ENCODE measurements at regions not wholly inside any gene's neighbourhood (a gene's known extent, or its start where the extent isn't known, plus 50 kb on each side); places are given as distances from the start of the nearest gene placed in this dataset.
"Not testable (repeated sequence)": the region's sequence is repeated elsewhere in the genome, so short reads cannot be mapped to it uniquely, and the experiment has no call there.

DNA sequence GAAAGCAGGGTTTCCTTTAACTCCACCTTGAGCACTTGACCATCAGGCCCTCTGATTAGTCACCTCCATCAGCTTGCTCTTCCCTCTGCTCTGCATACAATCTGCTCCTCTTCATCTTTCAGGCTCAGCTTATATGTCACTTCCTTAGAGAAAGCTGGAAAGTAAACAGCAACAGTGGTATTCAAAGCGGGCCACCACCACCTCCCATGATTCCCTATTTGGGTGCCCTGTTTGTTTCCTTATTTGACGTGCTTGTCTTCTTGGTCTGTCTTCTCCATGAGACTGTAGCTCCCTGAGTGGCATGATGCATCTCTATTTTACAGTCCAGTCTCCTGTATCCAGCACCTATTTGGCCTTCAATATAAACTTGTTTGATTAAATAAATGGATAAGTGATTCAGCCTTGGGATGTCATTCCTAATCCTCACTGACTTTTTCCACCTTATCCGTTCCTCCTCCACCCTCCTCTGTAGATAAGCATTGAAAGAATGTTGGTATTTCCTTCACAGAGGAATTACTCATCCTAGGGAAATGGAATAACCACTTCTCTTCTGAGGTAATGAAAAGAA is 102.8 kb upstream of the SGK1 start:
- DNase-seq = no peak

DNA sequence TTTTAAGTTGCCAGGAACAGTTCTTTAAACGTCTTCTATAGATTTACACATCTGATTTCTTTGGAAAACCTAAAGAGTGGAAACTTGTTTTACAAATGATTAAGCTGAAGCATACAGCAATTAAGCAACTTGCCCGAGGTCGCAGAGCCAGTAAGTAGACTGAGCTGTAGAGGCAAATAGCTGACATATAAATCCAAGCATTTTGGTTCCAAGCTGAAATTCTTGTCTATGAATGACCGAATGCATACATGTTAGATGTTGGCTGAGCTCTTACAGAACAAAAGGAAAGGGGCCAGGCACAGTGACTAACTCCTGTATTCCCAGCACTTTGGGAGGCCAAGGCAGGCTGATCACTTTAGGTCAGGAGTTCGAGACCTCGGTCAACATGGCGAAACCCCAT is 101.8 kb upstream of the SGK1 start:
- no peak for DNase-seq

GRCh38 chr6:134416418-134417154 is 98.7 kb upstream of the SGK1 start:
- no peak for DNase-seq

DNA sequence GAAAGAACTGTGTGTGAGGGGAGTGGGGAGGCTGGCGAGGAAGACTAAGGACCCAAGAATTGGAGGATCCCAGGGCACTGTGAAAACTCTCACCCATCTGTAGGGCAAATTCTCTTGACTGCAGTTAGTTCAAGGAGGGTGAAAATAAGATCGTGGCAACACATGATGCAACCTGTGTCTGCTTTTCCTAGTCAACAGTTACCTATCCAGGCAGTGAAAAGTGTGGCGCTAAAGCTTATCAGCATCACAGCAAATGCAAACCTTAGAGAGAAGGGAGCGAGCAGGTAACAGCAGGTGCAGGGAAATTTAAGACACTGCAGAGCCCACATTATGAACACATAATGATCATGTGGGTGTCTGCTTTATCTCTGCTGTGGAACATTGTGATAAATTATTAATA is 97.7 kb upstream of the SGK1 start:
- peak in 2 of 3 experiments; percentile 3 to 58 for DNase-seq

DNA sequence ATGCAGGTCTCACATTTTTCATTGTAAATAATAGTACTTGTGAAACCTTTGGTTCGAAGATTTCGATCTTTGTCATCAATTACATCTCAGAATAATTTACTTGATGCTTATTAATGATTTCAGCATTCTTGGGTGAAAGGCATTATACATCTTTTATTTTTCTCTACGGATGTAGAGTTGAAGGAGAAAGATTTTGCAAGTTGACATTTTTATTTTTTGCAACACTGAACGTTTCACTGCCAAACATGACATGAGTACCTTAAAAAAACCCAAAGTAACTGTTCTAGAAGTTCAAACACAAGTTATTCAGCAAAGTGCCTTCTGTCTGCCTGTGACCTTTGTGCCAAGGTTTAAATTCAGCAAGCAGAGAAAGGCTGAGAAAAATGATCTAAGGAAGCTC is 97.3 kb upstream of the SGK1 start:
- no peak for DNase-seq

DNA sequence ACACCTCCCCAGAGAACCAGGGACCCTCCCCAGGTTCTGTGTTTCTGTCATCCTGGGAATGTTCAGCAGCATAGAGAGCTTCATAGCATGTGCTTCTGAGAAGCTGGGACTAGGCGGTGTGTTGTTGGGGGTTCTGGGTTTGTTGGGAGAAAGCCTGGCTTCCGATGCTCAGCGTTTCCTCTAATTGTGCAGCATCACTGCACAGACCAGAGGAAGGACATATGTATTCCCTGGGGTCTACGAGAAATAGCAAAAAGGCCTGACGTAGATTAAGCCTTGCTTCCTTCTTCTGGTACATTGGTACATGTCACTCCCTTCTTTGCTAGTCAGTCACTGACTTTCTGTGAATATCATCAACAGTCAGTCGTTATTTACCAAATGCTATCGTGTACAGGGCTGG is 96.9 kb upstream of the SGK1 start:
- no peak for DNase-seq

GRCh38 chr6:134413241-134413643 is 95.3 kb upstream of the SGK1 start:
- DNase-seq = no peak

DNA sequence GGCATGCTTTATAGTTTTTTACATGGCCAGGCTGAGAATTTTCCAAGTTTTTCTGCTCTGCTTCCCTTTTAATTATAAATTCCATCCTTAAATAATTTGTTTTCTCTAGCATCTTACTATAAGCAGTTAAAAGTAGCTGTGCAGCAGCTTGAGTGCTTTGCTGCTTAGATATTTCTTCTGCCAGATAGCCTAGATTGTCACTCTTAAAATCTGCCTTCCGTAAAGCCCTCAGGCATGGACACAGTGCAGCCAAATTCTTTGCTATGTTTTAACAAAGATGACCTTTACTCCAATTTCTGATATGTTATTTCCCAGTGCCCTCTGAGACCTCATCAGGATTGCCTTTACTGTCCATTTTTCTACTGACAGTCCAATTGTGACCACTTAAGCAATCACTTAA is 92.6 kb upstream of the SGK1 start:
- no peak for DNase-seq

DNA sequence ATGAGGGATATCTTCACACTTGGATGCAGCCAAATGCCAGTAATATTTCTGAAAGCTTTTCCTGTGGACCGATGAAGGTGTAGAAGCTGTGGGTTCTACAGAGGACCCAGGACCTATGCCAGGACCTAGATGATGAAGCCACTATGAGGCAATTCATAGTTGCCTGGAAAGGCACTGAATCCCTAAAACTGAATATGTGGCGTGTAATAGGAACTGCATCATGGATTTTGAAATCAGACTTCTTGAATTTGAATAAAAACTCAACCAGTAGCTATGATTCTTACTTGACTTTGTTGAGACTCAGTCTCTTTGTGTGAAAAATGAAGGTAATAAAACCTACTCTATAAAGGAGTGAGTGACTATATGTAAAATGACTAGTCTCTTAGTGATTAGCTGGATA is 89.9 kb upstream of the SGK1 start:
- no peak for DNase-seq

- DNase-seq = no peak
Observed at GRCh38 chr6:134406311-134406710, 88.4 kb upstream of the SGK1 start.

DNA sequence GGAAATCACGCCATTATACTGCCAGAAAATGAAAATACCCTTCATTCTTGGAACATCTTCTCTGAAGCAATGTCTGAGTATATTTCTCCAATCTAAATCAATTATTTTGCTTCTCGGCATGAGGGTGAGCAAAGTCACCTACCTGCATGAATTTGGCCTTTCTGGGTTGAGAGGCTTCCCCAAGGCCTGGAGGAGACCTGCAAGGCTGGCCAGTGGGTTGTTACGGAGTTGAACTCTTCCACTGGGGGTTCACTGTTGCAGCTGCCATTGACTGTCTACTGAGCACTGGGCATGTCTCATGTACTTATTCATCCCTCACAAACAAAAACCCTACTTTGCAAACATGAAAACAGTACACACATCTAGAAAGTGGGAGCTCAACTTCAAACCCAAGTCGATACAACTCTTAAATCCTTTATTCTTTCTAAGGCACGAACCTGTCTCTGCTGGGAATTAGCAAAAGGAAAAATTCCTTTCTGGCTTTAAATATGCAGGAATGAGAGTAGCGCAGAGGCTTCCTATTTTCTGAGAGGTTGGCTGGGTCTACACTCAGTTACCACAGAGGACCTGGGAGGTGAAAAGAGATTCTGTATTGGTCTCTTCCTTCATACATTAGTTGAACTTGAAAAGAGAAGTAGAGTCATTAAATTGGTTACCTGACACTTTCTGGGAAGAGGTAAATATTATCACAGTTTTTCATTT is 87.6 kb upstream of the SGK1 start:
- DNase-seq = no peak

DNA sequence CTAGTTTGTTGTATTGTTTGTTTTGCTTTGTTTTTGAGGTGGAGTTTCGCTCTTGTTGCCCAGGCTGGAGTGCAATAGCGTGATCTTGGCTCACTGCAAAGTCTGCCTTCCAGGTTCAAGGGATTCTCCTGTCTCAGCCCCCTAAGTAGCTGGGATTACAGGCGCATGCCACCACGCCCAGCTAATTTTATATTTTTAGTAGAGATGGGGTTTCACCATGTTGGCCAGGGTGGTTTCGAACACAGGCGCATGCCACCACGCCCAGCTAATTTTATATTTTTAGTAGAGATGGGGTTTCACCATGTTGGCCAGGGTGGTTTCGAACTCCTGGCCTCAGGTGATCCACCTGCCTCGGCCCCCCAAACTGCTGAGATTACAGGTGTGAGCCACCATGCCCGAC is 85.4 kb upstream of the SGK1 start:
- not testable (repeated sequence) for DNase-seq

GRCh38 chr6:134402372-134402984 is 84.6 kb upstream of the SGK1 start:
- DNase-seq = no peak

DNA sequence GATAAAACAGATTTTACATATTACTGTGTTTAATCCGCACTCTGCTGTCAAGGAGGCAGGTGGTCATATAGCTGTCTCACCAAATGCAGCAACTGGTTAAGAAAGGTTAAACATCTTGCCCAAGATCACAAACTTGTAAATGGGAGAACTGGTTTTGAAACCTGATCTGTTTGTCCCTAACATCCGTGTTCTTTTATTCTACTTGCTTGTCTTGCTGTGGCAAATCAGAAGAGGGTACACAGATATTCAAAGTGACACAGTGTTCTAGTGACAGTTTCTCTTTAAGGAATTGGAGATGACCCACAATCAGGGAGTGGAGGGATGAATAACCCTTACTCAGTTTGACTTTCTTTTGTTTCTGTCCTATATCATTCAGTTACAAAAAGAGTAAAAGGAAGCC is 83.0 kb upstream of the SGK1 start:
- DNase-seq = no peak

DNA sequence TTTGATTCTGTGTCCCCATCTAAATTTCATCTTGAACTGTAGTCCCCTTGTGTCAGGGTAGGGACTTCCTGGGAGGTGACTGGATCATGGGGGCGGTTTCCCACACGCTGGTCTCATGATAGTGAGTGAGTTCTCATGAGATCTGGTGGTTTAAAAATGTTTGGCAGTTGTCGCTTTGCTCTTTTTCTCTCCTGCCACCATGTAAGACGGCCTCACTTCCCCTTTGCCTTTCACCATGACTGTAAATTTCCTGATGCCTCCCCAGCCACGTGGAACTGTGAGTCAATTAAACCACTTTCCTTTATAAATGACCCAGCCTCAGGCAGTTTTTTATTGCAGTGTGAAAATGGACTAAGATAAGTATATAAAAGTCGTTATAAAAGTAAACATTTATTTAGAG is 80.5 kb upstream of the SGK1 start:
- peak in 1 of 3 experiments; percentile 62 for DNase-seq

DNA sequence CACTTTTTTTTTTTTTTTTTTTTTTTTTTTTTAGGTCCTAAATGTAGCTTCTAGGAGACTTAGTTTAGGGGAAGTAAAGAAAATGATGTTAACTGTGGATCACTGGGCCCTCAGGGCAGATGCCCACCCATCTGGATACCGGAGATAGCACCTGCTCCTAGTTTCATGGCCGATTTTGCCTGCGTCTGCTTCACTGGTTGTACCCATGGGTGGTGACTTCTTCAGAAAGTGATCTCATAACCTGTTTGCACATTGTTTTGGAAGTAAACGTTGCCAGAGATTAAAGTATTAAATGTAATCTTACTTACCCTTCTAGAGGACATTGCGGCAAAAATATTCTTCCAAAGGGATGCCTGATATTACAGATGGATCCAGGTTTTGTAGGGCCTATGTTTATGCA is 79.8 kb upstream of the SGK1 start:
- no peak for DNase-seq

GRCh38 chr6:134394905-134395304 is 77.0 kb upstream of the SGK1 start:
- no peak for DNase-seq

DNA sequence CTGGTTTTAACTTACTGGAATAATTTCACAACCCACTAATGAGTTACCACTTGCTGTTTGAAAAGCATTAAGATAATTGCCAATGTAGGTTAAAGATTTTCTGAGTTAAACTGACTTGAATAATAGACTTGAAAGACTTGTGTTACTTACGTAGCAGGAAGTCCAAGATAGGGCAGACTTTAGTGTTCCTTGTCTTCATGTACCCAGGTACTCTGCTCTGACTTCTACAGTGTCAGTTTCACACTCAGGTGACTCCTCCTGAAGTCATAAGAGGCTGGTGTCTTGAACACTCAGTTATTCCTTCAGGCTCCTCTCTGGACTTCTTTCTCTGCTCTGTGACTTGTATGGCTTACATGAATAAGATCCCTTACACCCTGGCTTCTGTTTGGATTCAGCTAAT is 76.3 kb upstream of the SGK1 start:
- DNase-seq = no peak

DNA sequence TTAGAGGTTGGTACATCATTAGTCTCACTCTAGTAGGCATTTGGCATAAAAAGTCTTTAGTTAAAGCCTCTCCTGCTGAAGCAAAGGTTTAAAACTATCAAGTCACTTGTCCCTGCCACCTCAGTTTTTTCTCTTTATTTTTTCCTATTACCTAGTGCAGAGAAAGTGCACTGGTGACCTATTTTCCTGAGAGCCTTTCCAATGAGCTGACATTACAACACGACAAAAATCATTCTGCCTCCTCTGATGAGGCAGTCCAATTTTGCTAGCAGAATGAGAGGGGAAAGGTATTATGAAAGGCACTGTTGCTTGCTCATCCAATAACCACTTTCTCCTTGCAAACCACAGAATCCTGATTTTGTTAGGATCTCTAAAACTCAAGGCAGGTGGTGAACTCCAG is 73.3 kb upstream of the SGK1 start:
- no peak for DNase-seq

- DNase-seq = no peak
Observed at GRCh38 chr6:134389658-134390057, 71.7 kb upstream of the SGK1 start.

- no peak for DNase-seq
Observed at GRCh38 chr6:134389129-134389528, 71.2 kb upstream of the SGK1 start.

DNA sequence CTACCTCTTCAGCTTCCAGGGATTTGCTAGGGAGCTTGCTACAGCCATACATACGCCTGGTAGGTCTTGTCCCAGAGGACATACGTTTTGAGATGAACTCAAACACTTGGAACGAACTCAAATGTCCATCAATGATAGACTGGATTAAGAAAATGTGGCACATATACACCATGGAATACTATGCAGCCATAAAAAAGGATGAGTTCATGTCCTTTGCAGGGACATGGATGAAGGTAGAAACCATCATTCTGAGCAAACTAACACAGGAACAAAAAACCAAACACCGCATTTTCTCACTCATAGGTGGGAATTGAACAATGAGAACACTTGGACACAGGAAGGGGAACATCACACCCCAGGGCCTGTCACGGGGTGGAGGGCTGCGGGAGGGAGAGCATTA is 68.6 kb upstream of the SGK1 start:
- DNase-seq = not testable (repeated sequence)

- peak in 2 of 3 experiments; percentile 7 to 46 for DNase-seq
Observed at GRCh38 chr6:134381959-134382358, 64.0 kb upstream of the SGK1 start.

- DNase-seq = peak in 1 of 3 experiments; percentile 62
Observed at GRCh38 chr6:134379599-134379998, 61.7 kb upstream of the SGK1 start.

Data from NCI-H1417 (cell line).